Epithelial cell of proximal tubule (primary cell): ENCODE measurements at regions not wholly inside any gene's neighbourhood (a gene's known extent, or its start where the extent isn't known, plus 50 kb on each side); places are given as distances from the start of the nearest gene placed in this dataset.

Source experiments
- DNase-seq: peaks from one replicate; pipeline ENCODE4 v3.0.0-alpha.2; 2011; ENCODE audit warnings: low read depth
- H3K4me3 ChIP-seq: 2 replicates; pipeline ENCODE4 v1.5.1; 2011; ENCODE audit warnings: low read depth, mild to moderate bottlenecking, low read length
- TF ChIP-seq, protein P1 (sequence below): conservative IDR thresholded peaks from 2 replicates; pipeline ENCODE4 v1.5.1; 2012; ENCODE audit warnings: low read depth, mild to moderate bottlenecking, low read length

DNA sequence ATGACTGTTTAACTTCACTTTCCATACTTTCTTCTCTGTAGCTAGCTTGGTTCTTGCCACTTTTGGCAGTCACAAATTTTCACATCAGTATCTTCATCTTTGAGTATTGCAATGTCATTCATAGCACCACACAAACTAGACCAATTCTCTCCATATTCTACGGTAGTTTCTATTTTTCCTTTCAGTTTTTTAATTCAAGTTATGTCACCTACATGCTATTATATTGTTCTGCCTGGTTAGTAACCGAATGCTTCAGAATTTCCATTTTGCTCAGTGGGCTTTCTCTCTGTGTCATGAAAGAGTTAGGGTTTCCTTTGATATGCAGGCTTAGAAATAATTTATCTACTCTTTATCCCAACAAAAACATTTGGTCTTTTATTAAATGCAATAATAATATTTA lies 896.5 kb downstream of the GATA3 start:
- DNase-seq: no peak
- H3K4me3 ChIP-seq: no peak overlapping the region
- TF ChIP-seq, protein P1, sequence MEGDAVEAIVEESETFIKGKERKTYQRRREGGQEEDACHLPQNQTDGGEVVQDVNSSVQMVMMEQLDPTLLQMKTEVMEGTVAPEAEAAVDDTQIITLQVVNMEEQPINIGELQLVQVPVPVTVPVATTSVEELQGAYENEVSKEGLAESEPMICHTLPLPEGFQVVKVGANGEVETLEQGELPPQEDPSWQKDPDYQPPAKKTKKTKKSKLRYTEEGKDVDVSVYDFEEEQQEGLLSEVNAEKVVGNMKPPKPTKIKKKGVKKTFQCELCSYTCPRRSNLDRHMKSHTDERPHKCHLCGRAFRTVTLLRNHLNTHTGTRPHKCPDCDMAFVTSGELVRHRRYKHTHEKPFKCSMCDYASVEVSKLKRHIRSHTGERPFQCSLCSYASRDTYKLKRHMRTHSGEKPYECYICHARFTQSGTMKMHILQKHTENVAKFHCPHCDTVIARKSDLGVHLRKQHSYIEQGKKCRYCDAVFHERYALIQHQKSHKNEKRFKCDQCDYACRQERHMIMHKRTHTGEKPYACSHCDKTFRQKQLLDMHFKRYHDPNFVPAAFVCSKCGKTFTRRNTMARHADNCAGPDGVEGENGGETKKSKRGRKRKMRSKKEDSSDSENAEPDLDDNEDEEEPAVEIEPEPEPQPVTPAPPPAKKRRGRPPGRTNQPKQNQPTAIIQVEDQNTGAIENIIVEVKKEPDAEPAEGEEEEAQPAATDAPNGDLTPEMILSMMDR: no peak

DNA sequence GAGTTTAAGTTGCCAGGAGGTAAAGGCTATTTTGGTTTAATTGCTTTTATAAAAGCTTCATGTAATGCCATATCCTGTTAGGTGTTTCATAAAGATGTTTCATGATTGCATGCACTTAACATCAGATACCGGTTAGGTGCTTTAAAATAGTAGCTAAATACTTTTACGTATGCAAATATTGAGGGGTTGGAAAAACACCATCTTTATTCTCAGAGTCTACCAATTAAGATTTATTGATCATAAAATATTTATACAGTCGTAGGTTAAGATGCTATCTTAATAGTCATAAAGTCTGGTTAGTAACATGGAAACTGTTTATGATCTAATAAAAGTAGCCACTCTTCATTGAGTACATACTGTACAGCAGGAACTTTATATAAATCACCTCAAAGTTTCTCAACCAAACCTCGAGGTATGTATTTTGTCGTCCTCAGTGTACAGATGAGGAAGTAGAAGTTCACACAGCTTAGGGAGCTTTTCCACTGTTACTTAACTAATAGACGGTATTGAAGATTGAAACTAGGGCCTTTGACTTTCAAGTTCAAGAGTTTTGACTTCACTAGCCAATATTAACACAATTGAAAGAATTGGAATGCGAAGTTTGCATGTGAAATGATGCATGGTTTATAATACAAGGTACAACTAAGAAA lies 897.1 kb downstream of the GATA3 start:
- TF ChIP-seq, protein P1: no peak
- no peak overlapping the region for H3K4me3 ChIP-seq
- DNase-seq: no peak

DNA sequence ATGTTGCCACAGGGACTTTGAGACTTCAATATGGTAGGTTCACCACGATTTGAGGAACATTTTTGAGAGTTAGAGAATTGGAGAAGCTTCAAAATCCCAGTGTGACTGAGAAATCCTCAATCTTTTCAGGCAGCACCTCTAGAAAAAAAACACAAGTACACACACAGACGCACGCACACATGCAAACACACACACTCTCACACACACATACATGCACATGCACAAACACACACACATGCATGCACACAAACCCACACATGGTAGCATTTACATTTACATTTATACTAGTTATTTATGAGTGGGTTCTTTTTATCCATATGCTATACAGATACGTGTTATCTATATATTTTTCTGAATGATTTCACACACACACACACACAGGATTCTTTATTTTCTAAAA lies 901.9 kb downstream of the GATA3 start:
- TF ChIP-seq, protein P1: no peak
- no peak for DNase-seq
- no peak overlapping the region for H3K4me3 ChIP-seq

DNA sequence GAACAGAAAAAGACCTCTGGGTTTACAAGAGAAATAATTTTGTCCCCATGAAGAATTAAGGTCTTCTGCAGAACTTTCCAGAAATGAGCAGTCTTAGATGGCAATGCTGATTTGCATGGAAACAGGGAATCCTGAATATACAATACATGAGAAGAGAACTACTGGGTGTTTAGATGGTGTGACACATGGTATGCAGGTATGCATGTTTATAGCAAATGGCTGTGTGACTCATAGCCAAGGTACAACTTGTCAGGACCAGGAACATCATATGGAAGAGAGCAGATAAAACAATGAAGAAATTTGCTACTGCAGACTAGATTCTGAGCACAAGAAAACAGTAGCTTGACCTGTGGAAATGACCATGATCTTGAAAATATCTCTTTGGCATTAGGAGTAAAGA lies 907.8 kb downstream of the GATA3 start:
- TF ChIP-seq, protein P1: no peak
- H3K4me3 ChIP-seq: no peak overlapping the region
- DNase-seq: no peak

DNA sequence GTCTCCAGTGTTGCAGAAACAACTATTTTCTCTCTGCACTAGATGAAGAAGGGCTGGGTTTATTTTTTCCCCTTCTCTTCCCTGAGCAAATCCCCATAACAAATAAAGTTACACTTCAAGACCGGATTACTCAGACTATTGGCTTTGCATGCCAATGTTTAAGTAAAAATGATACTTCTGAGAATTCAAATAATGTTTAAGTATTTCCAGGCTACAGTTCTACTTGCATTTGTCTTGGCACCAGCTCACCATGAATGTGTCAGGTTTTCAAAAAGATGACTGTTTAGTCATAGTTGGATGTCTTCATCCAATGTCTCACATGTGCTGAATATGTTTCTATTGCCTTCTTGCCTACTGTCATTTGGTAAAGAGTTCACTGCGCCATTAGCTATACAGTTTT lies 912.6 kb downstream of the GATA3 start:
- TF ChIP-seq, protein P1: no peak
- H3K4me3 ChIP-seq: no peak overlapping the region
- no peak for DNase-seq

DNA sequence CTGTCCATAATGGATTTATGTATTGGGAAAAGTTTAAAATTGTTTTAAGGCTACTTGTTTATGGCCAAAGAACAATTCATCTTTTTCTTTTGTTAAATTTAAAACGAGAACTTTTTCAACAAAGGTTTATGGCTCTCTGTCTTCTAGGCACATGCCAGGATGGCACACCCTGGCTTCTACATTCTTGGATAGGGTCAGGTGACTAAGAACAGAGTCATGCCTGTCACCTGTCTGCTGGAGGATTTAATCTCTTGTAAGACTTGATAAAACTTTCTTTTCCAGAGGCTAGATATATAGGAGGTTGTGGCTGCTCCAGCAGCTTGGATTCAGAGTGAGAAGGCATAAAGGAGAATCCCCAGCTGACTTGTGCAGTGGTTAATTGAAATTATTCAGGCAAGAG lies 915.4 kb downstream of the GATA3 start:
- H3K4me3 ChIP-seq: no peak overlapping the region
- no peak for DNase-seq
- TF ChIP-seq, protein P1: no peak

DNA sequence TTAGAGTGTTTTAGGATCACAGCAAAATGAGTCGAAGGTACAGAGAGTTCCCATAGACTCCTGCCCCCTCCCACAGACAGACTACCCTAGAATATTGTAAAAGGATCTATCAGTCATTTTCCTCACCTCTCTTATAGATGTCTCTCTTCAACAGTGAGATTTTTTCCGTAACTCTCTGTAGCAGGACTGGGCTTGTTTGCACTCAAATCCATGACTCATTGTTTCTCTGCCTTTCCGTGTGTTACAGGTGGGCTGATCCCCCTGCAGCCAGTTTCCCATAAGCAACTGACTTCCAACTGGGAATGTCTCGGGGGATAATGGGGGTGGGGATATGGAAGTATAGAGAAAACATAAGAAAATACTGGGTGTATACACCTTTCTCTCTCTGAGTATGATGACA lies 921.0 kb downstream of the GATA3 start:
- H3K4me3 ChIP-seq: no peak overlapping the region
- TF ChIP-seq, protein P1: no peak
- no peak for DNase-seq
